ENCODE measurements at regions not wholly inside any gene's neighbourhood (a gene's known extent, or its start where the extent isn't known, plus 50 kb on each side); places are given as distances from the start of the nearest gene placed in this dataset.

DNA sequence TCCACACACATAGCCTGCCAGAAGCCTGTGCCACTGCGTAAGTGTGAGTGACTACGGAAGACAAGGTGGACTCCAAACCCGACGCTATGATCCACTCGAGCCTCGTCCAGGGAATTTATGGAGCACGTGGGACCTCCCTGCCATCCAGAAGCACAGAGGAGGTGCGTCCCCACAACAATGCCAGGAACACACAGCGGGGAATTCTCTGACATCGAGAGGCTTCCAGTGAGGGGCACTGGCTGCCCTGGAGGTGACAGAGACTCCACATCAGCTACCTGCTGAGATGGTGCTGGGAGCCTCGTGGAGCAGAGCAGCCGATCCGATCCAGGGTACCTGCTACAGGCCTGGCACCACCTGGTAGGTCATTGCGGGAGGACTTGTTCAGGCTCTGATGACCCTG is 72.2 kb upstream of the INSIG1 start:
- Histone ChIP-seq H3K4me3 (no peak overlapping the region), H3K9me3 (no peaks in the 10 kb centered on the region), H3K36me3 (replicated peaks in 1 of 2; ENCODE audit: insufficient read depth in 1 of 2, low read depth in 2 of 2) (no peaks in the 10 kb centered on the region), H3K4me1 (peaks cover 68% of the 10 kb centered on the region), H3K27me3 (no peaks in the 10 kb centered on the region), H3K27ac (peak overlapping the region in 1 of 4 donors; percentile 86)
- no peak for TF ChIP-seq POLR2A (IDR thresholded peaks at IDR 0.05)
- TF ChIP-seq, protein P1, sequence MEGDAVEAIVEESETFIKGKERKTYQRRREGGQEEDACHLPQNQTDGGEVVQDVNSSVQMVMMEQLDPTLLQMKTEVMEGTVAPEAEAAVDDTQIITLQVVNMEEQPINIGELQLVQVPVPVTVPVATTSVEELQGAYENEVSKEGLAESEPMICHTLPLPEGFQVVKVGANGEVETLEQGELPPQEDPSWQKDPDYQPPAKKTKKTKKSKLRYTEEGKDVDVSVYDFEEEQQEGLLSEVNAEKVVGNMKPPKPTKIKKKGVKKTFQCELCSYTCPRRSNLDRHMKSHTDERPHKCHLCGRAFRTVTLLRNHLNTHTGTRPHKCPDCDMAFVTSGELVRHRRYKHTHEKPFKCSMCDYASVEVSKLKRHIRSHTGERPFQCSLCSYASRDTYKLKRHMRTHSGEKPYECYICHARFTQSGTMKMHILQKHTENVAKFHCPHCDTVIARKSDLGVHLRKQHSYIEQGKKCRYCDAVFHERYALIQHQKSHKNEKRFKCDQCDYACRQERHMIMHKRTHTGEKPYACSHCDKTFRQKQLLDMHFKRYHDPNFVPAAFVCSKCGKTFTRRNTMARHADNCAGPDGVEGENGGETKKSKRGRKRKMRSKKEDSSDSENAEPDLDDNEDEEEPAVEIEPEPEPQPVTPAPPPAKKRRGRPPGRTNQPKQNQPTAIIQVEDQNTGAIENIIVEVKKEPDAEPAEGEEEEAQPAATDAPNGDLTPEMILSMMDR (IDR thresholded peaks at IDR 0.05) = no peak
- intact Hi-C loops (cut with DNase I) = no loop called here
- no peak for ATAC-seq
- WGBS, 2 donors = 93 to 96% methylated on average over 13 to 14 of the region's 14 CpGs
- DNase-seq = no peak

DNA sequence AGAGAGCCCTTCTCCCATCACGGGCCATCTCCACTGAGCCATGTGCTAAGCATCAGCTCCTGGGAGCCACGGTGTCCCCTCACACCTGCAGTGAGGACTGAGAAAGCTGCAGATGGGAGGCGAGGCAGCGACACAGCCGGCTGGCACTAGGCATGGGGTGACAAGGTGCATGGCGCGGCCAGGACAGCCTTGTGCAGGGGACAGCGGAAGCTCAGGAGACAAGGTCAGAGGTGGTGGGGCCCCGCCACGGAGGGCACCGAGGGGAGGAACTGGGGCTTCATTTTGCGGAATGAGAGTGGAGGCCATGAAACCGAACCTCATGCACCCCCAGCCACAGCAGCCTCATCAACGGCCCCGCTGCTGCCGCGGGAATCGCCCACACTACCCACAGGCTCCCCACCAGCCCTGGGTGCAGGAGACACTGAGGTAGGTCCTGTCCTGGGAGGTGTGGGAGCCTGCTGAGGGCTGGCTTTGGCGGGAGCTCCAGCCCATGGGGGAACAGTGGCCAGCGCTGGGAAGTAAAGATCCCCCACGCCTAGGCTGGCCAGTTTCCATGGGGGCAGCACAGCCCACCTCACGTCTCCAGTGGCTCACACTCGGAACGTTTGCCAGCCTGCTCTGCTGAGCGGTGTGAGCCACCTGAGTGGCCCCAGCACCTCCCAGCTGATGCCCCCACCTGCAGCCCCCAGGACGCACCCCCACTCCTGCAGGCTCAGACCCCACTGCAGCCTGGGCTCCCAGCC is 71.2 kb upstream of the INSIG1 start:
- peaks cover 59% of the 10 kb centered on the region for H3K4me1 ChIP-seq
- H3K4me3 ChIP-seq = peak overlapping the region in 1 of 2 donors; percentile 17
- 58 to 70% methylated on average over 12 to 20 of the region's 26 CpGs for WGBS, 2 donors
- H3K36me3 ChIP-seq (replicated peaks in 1 of 2; ENCODE audit: insufficient read depth in 1 of 2, low read depth in 2 of 2) = no peaks in the 10 kb centered on the region
- peak; percentile 26 to 47 (median 42) for TF ChIP-seq POLR2A (IDR thresholded peaks at IDR 0.05)
- TF ChIP-seq, protein P1 (IDR thresholded peaks at IDR 0.05) = no peak
- no peaks in the 10 kb centered on the region for H3K9me3 ChIP-seq
- DNase-seq = peak; percentile 72 to 87 (median 81)
- peak; percentile 40 for ATAC-seq
- intact Hi-C loops (cut with DNase I) = no loop called here
- no peaks in the 10 kb centered on the region for H3K27me3 ChIP-seq
- peak overlapping the region; percentile 40 to 86 (median 56) for H3K27ac ChIP-seq

DNA sequence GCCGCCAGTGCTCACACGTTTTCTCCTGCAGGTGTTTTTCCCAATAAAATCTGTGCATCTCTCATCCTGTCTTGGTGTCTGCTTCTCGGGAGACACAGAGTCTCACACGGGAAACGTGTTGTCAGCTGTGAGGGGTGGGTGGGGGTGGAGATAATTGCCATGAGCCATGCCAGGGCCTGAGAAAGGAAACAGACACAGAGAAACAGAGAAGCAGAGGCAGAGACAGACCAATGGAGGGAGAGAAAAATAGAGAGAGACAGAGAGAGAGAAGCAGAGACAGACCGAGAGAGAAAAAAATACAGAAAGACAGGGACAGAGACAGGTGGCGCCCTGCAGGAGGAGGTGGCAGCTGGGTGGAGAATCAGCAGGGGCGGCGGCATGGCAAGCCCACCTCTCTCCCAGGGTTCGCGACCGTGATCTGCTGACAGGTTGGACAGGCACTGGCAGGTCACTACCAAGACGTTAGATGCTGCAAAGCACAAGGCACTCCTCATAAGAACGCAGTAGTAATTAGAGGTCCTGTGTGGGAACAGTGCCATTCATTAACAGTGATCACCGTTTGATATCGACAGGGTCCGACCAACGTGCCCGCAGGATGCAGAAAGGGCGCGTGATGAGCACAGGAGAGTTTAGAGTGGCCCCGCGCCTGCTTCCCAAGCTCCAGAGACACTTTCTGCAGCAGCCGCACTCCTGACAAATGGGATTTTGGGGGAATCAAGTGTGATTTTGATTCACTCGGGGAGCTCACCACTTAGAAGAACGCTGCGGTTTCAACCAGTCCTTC is 70.5 kb upstream of the INSIG1 start:
- DNase-seq (no peak), ATAC-seq (no peak)
- Histone ChIP-seq H3K4me1 (peaks cover 52% of the 10 kb centered on the region), H3K4me3 (peak overlapping the region in 1 of 2 donors; percentile 17), H3K36me3 (replicated peaks in 1 of 2; ENCODE audit: insufficient read depth in 1 of 2, low read depth in 2 of 2) (no peaks in the 10 kb centered on the region), H3K27me3 (no peaks in the 10 kb centered on the region), H3K27ac (peak overlapping the region in 3 of 4 donors; percentile 40 to 86 (median 60)), H3K9me3 (no peaks in the 10 kb centered on the region)
- 78 to 79% methylated on average over 27 of the region's 27 CpGs for WGBS, 2 donors
- no peak for TF ChIP-seq POLR2A (IDR thresholded peaks at IDR 0.05)
- intact Hi-C loops (cut with DNase I) = no loop called here

DNA sequence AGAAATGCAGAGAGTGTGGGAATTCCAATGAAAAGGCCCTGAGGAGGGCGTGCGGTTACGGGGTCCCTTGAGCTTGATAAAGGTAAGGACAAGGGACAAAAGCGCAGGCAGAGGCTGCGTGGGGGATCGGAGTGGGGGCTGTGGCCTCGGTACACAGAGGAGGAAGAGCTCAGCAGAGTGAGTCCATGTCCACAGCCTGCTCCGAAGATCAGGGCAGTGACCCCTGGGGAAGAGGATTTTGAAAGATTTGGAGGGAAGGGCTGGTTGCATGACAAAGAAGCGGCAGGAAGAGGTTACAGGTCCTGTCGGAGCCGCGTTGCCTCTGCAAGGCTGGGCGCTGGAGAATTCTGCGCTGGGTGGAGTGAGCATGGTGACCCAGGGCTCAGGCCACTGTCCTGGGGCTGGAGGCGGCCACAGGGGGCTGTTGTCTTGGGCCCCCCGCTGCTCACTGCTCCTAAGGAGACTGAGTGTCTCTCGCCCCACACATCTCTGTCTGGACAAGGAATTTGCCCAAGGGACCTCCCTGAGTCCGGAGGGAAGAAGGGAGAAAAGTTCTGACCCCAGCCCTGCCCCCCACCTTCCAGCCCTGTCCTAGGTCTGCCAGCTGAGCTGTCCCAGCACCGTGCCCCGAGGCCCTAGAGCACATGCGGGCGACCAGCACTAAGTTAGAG is 69.8 kb upstream of the INSIG1 start:
- H3K27ac ChIP-seq = peak overlapping the region in 1 of 4 donors; percentile 86
- DNase-seq = no peak
- 89 to 91% methylated on average over 21 to 22 of the region's 22 CpGs for WGBS, 2 donors
- H3K36me3 ChIP-seq (replicated peaks in 1 of 2; ENCODE audit: insufficient read depth in 1 of 2, low read depth in 2 of 2) = no peaks in the 10 kb centered on the region
- intact Hi-C loops (cut with DNase I) = no loop called here
- no peak for ATAC-seq
- no peak overlapping the region for H3K4me3 ChIP-seq
- H3K4me1 ChIP-seq = peaks cover 48% of the 10 kb centered on the region
- no peaks in the 10 kb centered on the region for H3K27me3 ChIP-seq
- no peak for TF ChIP-seq POLR2A (IDR thresholded peaks at IDR 0.05)
- TF ChIP-seq, protein P1 (IDR thresholded peaks at IDR 0.05) = no peak
- H3K9me3 ChIP-seq = no peaks in the 10 kb centered on the region

DNA sequence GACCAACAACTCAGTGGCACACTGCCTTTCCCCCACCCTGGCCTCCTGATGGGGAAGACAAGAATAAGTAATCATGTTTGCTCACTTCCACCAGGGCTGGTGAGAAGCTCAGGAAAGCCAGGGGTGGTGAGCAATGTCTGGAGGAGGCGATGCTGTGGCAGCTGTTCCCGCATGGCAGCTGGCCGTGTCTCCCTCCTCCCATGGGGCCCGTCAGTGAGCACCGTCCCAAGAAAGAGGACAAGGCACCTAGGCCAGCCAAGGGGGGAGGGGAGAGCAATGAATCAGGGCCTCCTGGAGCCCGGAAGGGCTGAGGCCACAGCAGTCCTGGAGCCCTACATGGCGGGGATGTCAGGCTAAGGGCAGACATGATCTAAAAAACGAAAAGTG is 69.2 kb upstream of the INSIG1 start:
- Histone ChIP-seq H3K27me3 (no peaks in the 10 kb centered on the region), H3K4me3 (no peak overlapping the region), H3K9me3 (no peaks in the 10 kb centered on the region), H3K27ac (peak overlapping the region in 1 of 4 donors; percentile 86), H3K36me3 (replicated peaks in 1 of 2; ENCODE audit: insufficient read depth in 1 of 2, low read depth in 2 of 2) (no peaks in the 10 kb centered on the region), H3K4me1 (peaks cover 48% of the 10 kb centered on the region)
- DNase-seq (peak in 1 of 4 donors; percentile 54), ATAC-seq (no peak)
- 76 to 81% methylated on average over 5 to 8 of the region's 8 CpGs for WGBS, 2 donors
- TF ChIP-seq, protein P1 (IDR thresholded peaks at IDR 0.05) = no peak
- TF ChIP-seq POLR2A (IDR thresholded peaks at IDR 0.05) = no peak
- intact Hi-C loops (cut with DNase I) = no loop called here

All from body of pancreas (tissue), 4 donors.